H1 (cell line): ENCODE measurements at regions not wholly inside any gene's neighbourhood (a gene's known extent, or its start where the extent isn't known, plus 50 kb on each side); places are given as distances from the start of the nearest gene placed in this dataset.

Experiments used
- EP300 ChIP-seq, 2 experiments: IDR thresholded peaks; 1 replicate in 1 of 2; 2 replicates in 1 of 2; pipeline ENCODE4 v1.6.1; 2011 to 2012; ENCODE audit warnings: low read depth in 2 of 2, low read length in 2 of 2, mild to moderate bottlenecking in 2 of 2, borderline replicate concordance in 1 of 2, inconsistent platforms in 1 of 2, moderate library complexity in 1 of 2
- MAFK ChIP-seq: IDR thresholded peaks from 2 replicates; pipeline ENCODE4 v1.6.1; 2012; ENCODE audit warnings: low read depth, mild to moderate bottlenecking, improper control_type of control experiment, low read length
- POLR2A ChIP-seq, 2 experiments: IDR thresholded peaks; 1 replicate in 1 of 2; 2 replicates in 1 of 2; pipeline ENCODE4 v1.6.1; 2011; ENCODE audit warnings: low read depth in 2 of 2, low read length in 2 of 2, mild to moderate bottlenecking in 2 of 2; ENCODE audit errors: control extremely low read depth in 1 of 2
- RXRA ChIP-seq: IDR thresholded peaks from 2 replicates; pipeline ENCODE4 v1.6.1; 2011; ENCODE audit warnings: low read depth, mild to moderate bottlenecking, low read length, moderate library complexity; ENCODE audit not compliant: insufficient read depth
- TEAD4 ChIP-seq: IDR thresholded peaks from 2 replicates; pipeline ENCODE4 v1.6.1; 2012; ENCODE audit warnings: low read depth, low read length, inconsistent platforms, mixed read lengths
- YY1 ChIP-seq: IDR thresholded peaks from 2 replicates; pipeline ENCODE4 v1.6.1; 2011; ENCODE audit warnings: low read depth, mild to moderate bottlenecking, low read length
- TF ChIP-seq, protein P1 (sequence below), 3 experiments: IDR thresholded peaks; 1 replicate in 2 of 3; 2 replicates in 1 of 3; pipeline versions ENCODE4 v1.5.1 to v1.6.1; 2011; ENCODE audit warnings: low read length in 3 of 3, mild to moderate bottlenecking in 3 of 3, inconsistent platforms in 2 of 3, low read depth in 1 of 3, moderate library complexity in 1 of 3; ENCODE audit not compliant: insufficient read depth in 1 of 3; ENCODE audit errors: control extremely low read depth in 1 of 3
- TF ChIP-seq, protein P2 (sequence below): IDR thresholded peaks from 2 replicates; pipeline ENCODE4 v1.6.1; 2012; ENCODE audit warnings: low read length, inconsistent platforms
- TF ChIP-seq, protein P3 (sequence below): fragments of 300-600 bp; sonication (generic); IDR thresholded peaks from 2 replicates; pipeline ENCODE4 v1.7.1; 2012; ENCODE audit warnings: low read length, moderate library complexity, mild to moderate bottlenecking, inconsistent platforms; ENCODE audit not compliant: insufficient replicate concordance

DNA sequence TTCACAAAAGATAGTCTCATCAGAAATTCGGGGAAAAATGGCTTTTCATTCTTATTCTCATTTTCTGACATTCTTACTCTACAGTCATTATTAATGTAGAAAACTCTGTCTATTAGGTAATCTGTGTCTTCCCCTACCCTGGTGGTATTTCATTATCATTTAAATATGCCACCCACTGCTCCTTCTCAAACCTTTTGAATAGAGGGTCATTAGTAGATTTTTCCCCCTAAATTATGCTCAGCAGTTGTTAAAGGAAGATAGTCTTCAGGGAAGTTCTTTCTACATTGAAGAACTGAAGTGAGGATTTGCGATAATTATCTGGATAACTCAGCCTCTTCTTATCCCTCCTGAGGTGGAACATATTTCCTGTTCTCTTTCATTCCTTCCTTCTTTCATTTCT is 989.5 kb upstream of the RBFOX1 start:
- TF ChIP-seq EP300 (IDR thresholded peaks at IDR 0.05; ENCODE audit: borderline replicate concordance in 1 of 2, low read depth in 2 of 2, low read length in 2 of 2) (no peak), YY1 (no peak), MAFK (no peak), TEAD4 (no peak), RXRA (no peak), POLR2A (IDR thresholded peaks at IDR 0.05; ENCODE audit: control extremely low read depth in 1 of 2, low read depth in 2 of 2, low read length in 2 of 2) (no peak)
- TF ChIP-seq, protein P1, sequence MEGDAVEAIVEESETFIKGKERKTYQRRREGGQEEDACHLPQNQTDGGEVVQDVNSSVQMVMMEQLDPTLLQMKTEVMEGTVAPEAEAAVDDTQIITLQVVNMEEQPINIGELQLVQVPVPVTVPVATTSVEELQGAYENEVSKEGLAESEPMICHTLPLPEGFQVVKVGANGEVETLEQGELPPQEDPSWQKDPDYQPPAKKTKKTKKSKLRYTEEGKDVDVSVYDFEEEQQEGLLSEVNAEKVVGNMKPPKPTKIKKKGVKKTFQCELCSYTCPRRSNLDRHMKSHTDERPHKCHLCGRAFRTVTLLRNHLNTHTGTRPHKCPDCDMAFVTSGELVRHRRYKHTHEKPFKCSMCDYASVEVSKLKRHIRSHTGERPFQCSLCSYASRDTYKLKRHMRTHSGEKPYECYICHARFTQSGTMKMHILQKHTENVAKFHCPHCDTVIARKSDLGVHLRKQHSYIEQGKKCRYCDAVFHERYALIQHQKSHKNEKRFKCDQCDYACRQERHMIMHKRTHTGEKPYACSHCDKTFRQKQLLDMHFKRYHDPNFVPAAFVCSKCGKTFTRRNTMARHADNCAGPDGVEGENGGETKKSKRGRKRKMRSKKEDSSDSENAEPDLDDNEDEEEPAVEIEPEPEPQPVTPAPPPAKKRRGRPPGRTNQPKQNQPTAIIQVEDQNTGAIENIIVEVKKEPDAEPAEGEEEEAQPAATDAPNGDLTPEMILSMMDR (IDR thresholded peaks at IDR 0.05; ENCODE audit: control extremely low read depth in 1 of 3, insufficient read depth in 1 of 3, low read depth in 1 of 3, low read length in 3 of 3), result no peak
- TF ChIP-seq, protein P2, sequence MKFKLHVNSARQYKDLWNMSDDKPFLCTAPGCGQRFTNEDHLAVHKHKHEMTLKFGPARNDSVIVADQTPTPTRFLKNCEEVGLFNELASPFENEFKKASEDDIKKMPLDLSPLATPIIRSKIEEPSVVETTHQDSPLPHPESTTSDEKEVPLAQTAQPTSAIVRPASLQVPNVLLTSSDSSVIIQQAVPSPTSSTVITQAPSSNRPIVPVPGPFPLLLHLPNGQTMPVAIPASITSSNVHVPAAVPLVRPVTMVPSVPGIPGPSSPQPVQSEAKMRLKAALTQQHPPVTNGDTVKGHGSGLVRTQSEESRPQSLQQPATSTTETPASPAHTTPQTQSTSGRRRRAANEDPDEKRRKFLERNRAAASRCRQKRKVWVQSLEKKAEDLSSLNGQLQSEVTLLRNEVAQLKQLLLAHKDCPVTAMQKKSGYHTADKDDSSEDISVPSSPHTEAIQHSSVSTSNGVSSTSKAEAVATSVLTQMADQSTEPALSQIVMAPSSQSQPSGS, result no peak
- TF ChIP-seq, protein P3, sequence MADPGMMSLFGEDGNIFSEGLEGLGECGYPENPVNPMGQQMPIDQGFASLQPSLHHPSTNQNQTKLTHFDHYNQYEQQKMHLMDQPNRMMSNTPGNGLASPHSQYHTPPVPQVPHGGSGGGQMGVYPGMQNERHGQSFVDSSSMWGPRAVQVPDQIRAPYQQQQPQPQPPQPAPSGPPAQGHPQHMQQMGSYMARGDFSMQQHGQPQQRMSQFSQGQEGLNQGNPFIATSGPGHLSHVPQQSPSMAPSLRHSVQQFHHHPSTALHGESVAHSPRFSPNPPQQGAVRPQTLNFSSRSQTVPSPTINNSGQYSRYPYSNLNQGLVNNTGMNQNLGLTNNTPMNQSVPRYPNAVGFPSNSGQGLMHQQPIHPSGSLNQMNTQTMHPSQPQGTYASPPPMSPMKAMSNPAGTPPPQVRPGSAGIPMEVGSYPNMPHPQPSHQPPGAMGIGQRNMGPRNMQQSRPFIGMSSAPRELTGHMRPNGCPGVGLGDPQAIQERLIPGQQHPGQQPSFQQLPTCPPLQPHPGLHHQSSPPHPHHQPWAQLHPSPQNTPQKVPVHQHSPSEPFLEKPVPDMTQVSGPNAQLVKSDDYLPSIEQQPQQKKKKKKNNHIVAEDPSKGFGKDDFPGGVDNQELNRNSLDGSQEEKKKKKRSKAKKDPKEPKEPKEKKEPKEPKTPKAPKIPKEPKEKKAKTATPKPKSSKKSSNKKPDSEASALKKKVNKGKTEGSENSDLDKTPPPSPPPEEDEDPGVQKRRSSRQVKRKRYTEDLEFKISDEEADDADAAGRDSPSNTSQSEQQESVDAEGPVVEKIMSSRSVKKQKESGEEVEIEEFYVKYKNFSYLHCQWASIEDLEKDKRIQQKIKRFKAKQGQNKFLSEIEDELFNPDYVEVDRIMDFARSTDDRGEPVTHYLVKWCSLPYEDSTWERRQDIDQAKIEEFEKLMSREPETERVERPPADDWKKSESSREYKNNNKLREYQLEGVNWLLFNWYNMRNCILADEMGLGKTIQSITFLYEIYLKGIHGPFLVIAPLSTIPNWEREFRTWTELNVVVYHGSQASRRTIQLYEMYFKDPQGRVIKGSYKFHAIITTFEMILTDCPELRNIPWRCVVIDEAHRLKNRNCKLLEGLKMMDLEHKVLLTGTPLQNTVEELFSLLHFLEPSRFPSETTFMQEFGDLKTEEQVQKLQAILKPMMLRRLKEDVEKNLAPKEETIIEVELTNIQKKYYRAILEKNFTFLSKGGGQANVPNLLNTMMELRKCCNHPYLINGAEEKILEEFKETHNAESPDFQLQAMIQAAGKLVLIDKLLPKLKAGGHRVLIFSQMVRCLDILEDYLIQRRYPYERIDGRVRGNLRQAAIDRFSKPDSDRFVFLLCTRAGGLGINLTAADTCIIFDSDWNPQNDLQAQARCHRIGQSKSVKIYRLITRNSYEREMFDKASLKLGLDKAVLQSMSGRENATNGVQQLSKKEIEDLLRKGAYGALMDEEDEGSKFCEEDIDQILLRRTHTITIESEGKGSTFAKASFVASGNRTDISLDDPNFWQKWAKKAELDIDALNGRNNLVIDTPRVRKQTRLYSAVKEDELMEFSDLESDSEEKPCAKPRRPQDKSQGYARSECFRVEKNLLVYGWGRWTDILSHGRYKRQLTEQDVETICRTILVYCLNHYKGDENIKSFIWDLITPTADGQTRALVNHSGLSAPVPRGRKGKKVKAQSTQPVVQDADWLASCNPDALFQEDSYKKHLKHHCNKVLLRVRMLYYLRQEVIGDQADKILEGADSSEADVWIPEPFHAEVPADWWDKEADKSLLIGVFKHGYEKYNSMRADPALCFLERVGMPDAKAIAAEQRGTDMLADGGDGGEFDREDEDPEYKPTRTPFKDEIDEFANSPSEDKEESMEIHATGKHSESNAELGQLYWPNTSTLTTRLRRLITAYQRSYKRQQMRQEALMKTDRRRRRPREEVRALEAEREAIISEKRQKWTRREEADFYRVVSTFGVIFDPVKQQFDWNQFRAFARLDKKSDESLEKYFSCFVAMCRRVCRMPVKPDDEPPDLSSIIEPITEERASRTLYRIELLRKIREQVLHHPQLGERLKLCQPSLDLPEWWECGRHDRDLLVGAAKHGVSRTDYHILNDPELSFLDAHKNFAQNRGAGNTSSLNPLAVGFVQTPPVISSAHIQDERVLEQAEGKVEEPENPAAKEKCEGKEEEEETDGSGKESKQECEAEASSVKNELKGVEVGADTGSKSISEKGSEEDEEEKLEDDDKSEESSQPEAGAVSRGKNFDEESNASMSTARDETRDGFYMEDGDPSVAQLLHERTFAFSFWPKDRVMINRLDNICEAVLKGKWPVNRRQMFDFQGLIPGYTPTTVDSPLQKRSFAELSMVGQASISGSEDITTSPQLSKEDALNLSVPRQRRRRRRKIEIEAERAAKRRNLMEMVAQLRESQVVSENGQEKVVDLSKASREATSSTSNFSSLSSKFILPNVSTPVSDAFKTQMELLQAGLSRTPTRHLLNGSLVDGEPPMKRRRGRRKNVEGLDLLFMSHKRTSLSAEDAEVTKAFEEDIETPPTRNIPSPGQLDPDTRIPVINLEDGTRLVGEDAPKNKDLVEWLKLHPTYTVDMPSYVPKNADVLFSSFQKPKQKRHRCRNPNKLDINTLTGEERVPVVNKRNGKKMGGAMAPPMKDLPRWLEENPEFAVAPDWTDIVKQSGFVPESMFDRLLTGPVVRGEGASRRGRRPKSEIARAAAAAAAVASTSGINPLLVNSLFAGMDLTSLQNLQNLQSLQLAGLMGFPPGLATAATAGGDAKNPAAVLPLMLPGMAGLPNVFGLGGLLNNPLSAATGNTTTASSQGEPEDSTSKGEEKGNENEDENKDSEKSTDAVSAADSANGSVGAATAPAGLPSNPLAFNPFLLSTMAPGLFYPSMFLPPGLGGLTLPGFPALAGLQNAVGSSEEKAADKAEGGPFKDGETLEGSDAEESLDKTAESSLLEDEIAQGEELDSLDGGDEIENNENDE, result peak; percentile 86
